NCI-H69 (cell line): ENCODE measurements at regions not wholly inside any gene's neighbourhood (a gene's known extent, or its start where the extent isn't known, plus 50 kb on each side); places are given as distances from the start of the nearest gene placed in this dataset.

ENCODE experiments used
- DNase-seq: peaks from one replicate; lab custom pipeline; 2025; lab: John Stamatoyannopoulos, UW

DNA sequence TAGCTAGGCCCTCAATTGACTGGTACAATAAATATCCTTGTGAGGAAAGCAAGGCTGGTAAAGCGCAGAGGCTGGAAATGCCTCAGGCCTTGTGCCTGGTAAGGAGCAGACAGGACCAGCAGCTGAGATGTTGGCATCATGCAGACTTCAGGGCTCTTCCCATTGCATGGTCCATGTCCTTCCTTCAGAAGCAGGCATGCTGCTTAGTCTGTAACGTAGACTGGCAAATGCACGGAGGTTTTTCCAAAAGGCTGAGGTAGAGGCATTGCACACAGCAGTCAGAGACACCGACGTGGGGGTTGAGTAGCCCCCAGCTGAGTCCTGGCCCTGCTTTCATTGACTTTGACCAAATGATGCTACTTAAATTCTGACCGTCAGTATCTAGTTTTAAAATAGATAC is 87.1 kb downstream of the ADRB2 start:
- no peak for DNase-seq

GRCh38 chr5:148913985-148914431 is 87.6 kb downstream of the ADRB2 start:
- DNase-seq: no peak

DNA sequence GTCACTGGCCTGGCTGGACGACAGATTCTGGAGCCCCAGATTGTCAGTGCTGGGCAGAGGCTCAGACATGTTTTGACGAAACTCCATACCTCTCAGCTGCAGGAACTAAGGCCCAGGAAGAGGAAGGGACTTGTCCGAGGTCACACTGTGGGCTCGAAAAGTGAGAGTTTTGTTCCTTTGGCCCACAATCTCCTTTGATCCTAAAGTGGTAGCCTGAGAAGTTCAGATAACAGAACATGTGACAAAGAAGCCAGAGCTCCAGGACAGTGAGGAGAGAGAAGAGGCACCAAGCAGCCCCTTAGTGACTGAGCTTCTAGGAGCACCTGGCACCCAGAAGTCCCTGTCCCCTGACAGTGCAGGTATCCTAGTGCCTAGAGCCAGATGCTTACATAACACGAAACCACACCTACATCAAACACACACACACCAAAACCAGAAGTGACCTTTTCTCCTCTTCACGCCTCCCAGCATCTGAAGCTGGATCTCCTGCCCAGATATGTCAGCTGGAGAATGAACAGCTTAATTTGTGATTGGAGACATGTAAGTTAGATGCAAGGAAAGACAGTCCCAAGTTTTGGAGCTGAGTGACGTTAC is 88.9 kb downstream of the ADRB2 start:
- DNase-seq: peak; percentile 21

DNA sequence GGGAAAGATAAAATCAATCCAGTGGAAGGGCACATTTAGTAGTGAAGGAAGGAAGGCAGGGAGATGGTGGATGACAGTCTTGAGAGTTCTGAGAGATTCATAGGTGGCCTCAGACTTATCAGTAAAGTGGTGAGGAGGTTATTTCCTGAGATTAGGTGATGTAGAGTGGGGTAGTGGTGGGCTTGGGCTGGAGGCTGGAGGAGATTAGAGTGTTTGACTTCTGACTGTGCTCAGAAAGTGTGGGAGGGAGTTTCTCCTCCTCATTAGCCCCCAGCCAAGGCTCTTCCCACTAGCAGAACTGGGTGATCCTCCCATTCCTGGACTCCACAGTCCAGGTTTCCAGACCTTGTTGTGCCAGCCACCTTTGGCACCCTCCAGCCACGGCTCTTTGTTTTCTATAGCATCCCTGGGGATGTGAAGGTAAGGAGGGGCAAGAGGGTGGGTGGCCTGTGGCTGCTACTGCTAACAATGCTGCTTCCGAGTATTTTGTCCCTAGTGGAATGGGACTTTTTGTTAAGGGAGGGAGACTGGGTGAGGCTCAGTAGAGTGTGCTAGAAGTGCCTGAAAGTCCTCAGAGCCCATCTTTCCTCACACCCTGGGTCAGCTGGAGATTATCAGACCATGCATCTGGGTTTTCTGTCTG is 94.4 kb downstream of the ADRB2 start:
- DNase-seq: no peak

DNA sequence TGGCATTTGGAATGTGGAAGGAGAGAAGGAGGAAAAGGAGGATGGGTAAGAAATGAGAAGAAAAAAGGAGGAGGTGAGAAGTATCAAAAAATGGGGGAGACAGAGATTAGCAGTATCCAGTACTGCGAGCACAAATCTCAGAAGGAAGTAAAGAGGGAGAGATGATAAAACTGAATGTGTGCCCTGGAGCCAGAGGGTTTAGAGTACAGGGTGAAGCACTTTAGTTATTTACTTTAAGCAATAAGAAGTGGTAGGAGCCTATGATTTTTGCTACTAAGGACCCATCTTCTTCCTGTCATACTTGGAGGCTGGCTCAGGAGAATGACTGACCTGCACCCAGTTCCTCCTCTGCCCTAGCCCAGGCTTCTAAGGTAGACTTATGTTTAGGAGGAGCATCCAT is 94.9 kb downstream of the ADRB2 start:
- DNase-seq: no peak

DNA sequence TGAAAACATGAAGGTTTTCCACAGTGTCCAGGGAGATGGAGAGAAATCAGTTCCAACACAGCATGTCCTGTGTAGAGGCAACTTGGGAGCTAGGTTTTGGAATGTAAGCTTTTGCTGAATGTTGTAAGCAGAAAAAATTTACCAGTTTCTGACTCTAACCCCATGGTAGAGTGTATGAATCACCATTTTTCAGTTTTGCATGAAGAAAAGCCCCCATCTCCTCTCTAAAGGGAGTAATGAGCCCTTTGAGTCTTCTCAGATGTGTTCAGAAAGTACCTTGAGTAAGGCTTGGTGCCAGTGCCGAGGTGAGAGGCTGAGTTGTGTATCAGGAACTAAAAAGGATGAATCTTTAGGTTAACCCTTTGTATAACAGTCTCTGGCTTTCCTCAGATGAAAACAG is 96.2 kb downstream of the ADRB2 start:
- DNase-seq: no peak

GRCh38 chr5:148923023-148923422 is 96.6 kb downstream of the ADRB2 start:
- DNase-seq: no peak

DNA sequence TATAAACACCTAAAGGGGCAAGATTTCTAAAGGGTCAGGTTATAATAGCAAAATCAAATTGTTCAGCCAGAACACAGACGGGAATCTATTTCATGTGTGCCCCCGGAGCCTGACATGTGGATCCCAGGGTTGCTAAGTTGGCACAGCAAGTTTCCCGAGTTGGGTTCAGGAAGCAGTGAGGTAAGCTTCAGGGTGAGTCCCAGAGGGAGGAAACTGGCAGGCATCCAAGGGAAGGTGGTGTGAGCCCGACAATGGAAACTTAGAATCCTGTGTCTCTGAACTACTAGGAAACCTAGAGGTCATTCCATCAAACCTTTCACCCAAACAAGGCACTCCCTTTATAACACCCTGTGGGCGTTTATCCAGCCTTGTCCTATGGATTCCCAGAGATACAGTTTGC is 98.4 kb downstream of the ADRB2 start:
- peak; percentile 79 for DNase-seq

DNA sequence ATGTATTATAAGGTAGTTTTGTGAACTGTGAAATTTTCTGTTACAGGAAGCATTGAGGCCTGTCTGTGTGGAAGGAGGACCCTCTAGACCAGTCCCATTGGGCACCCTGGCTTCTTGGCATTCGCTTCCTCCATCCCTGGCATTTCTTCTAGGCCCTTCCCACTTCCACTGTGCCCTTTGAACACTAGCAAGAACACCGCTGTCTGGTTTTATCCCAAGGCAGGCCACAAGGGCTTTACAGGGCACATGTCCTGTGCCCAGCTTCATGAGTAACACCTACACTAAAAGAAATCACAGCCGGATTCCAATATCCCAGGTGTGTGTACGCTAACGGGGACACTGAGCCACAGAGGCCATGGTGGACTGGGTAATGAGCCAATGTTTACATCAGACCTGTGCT is 99.8 kb downstream of the ADRB2 start:
- no peak for DNase-seq

DNA sequence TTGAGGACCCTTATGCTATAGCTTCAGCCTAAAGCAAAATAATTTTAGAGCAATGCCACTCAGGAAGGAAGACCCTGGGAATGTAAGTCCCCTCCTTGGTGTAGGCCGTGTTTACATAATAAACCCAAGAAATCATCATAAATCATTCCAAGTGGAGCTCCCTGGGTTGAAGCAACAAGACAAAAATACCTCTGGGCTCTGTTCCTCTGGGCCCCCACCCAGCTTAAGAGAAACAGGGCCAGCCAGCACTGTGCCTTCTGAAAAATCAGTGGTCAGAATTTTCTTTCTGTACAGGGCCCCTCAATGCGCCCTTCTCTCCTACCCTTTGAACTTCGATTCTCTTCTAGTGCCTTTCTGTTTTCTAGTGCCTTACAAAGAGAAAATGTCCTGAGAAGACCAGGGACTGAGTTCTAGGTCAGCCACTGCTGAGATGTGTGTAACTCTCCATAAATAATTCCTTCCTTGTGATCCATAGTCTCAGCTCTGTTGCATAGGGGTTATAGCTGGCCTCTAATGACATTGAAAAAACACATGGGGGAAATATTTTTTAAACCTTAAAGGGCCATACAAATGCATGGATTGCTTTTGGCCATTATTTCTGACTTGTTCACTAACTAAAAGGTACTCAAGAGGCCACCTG is 101.0 kb downstream of the ADRB2 start:
- no peak for DNase-seq

DNA sequence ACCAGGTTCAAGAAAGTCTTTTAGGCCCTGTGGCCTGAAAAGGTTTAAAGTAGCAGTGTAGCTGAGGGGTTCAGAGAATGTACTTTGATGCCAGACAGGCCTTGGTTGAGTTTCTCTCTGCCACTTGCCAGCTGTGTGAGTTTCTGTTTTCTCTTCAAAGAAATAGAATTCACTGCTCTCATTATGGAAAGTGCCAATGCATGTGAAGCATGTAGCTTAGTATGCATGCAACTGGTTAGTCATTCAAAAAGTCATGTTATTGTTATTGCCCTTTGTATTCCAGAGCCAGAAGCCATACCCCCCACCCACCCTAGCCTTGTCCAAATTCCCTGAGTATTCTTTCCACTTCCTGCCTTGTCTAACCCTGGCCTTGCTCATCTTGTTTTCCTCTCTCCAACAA is 101.7 kb downstream of the ADRB2 start:
- DNase-seq: no peak

DNA sequence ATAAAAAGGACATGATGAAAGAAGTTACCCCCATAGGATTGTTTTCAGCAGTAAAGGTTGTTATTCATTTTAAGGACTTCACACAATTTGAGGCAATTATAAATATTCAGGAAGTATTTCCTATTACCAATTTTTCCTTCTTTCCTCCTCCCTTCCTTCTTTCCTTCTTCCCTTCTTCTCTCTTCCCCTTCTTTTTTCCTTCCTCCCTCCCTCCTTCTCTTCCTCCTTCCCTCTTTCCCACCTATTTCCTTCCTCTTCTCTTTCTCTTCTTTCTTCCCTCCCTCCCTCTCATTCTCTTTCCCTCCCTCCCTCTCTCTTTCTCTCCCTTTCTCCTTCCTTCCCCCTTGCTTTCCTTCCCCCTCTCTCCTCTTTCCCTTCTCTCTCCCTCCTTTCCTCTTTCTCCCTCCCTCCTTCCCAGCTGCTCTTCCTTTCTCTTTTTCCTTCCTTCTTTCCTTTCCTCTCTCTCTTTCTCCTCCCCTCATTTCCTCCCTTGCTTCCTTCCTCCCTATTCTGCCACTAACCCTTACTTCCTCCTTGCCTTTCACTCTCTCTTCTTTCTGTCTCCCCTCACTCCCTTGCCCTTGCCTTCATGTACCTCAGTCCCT is 105.1 kb downstream of the ADRB2 start:
- DNase-seq: no peak

DNA sequence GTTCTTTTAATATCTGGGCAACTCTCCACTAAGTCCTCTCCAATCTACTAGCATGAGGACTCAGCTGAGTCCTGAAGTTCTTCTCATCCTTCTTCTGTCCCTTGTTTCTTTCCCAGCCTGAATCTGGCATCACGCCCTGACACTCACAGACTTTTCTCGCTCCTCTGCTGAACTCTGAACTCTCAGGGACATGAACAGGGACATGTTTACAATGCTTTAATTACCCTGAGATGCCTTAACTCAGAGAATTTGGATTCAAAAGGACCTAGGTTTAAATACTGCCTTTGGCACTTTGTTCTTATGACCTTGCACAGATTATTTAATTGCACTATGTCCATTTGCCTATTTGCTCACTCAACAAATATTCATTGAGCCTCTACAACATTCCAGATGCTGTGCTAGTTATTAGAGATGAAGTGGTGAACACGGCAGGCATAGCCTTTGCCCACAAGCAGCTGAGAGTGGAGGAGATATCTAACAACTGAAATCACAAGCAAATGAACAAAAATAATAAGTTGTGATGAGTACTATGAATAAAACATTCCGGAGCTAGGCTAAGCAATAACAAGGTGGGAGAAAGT is 106.0 kb downstream of the ADRB2 start:
- peak; percentile 28 for DNase-seq

DNA sequence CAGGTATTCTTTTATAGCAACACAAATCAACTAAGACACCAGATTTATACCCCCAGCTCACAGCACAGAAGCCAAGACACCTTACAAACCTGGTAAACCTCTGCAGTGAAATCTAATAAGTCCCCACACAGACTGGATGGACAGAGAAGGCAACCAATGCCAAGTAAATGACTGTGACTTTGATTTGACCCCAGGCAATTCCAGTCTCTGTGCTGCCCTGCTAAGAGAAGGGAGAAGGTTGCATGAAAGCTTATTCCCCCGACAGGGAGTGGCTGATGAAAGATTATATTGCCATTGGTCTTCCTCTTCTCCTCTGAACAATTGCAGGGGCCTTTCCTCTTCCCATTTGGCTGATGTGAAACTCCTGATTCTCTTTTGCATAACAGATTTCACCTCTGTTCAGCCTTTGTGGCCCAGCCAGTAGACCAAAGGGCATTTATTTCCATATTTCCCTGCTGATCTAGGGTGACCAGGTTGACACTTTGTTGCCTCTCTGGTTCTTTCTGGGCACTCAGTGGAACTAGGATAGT is 107.6 kb downstream of the ADRB2 start:
- no peak for DNase-seq

- DNase-seq: no peak
Measured at GRCh38 chr5:148934895-148935400, 108.5 kb downstream of the ADRB2 start.

- DNase-seq: no peak
Measured at GRCh38 chr5:148937239-148937638, 110.8 kb downstream of the ADRB2 start.

DNA sequence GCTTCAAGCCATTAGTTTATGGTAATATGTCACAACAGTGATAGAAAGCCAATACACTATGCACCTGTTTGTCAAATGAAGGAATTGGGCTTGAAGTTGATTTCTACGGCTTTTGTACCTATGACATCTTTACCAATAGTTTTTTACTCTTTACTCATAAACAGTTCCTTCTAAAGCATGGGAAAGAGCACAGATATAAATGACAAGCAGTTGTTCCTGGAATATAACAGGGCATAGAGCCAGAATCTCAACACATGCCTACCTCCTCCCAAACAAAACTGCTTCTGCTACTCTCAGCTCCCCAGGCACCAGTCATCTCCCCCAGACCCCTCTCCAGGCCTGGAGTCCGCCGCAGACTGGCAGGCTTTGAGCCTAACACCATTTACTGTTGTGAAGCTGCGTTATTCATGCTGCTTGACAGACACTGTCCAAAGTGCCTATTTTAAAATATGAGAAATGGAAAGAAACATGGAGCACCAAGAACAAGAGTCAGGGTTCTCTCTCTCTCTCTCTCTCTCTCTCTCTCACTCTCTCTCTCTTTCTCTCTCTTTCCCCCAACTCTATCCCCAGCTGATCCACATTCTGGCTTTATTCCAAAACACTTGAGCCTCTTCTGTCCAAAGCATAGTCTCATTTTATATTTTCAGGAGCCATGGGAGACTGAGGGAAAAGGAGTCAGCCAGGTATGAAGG is 111.6 kb downstream of the ADRB2 start:
- no peak for DNase-seq

DNA sequence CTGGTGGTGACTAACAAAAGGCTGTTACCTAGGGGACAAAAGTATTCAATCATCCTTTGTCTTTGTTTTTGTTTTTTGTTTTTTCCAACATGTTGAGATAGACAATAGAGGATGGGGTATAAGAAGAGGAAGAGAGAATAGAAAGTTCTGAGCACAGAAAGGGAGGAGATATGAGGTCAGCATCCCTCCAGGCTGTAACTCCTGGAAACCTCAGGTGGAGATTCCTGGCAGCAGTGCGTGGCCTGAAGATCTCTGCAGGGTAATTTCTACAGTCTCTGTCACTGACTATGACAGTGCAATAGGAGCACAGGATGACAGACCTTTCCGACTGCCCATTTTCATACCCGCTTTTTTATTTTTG is 112.1 kb downstream of the ADRB2 start:
- DNase-seq: no peak

- no peak for DNase-seq
Measured at GRCh38 chr5:148939676-148940075, 113.3 kb downstream of the ADRB2 start.

- DNase-seq: no peak
Measured at GRCh38 chr5:148941810-148942209, 115.4 kb downstream of the ADRB2 start.

GRCh38 chr5:148949841-148950470 is 112.9 kb downstream of the SH3TC2 start:
- peak; percentile 89 for DNase-seq
